ENCODE measurements at regions not wholly inside any gene's neighbourhood (a gene's known extent, or its start where the extent isn't known, plus 50 kb on each side); places are given as distances from the start of the nearest gene placed in this dataset.

DNA sequence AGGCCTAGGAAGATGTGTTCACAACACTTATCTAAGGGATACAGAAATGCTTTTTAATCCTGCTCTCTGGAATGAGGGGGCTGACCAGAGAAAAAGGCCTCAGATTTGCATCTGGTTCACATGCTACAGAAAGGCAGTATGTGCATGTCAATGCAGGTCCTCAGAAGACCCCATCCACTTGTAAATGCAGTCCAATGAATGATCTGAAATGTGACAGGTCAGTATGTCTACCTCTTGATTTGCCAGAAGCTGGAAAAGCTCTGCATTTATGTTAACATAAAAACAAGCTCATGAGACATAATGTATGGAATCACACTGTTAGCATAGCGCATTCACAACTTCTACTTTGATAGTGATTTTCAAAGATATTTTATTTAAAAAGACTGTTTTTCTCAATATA, 367.4 kb upstream of the CHORDC1 start:
- DNase-seq (ENCODE audit: low spot score) = no peak
- H3K4me3 ChIP-seq (ENCODE audit: low read depth, low read length, poor library complexity, severe bottlenecking) = no peak overlapping the region
- intact Hi-C loops (cut with micrococcal nuclease; ENCODE audit: unreplicated experiment) = no loop called here

DNA sequence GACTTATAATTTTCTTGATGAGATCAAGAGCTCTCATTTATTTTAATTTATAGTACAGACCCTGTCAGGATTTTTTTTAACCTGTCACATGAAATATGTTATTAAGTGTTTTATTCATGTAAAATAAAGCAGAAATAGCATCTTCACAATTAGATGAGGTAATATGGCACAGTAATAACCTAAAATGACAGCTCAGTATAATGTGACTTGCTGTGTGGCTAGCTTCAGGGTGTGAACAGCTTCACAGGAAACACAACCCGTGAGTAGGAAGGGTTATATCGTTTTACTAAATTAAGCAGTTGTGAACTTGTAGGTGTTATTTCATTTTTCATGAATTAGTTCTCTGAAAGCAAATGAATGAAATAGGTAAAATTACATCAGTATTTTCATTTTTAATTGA, 366.9 kb upstream of the CHORDC1 start:
- BruUV-seq (replicated peaks) = no TSS peak
- H3K4me1 ChIP-seq (ENCODE audit: insufficient read depth, low read length, poor library complexity, severe bottlenecking) = no peaks in the 10 kb centered on the region
- no peak overlapping the region for H3K27ac ChIP-seq (ENCODE audit: low read depth, low read length, poor library complexity, severe bottlenecking)
- H3K4me3 ChIP-seq (ENCODE audit: low read depth, low read length, poor library complexity, severe bottlenecking) = no peak overlapping the region
- TF ChIP-seq EZH2 (IDR thresholded peaks at IDR 0.05; ENCODE audit: borderline replicate concordance, low read depth, low read length, poor library complexity, severe bottlenecking) (no peak), CTCF (conservative IDR thresholded peaks at IDR 0.05; ENCODE audit: low read depth, low read length) (no peak)
- ChIA-PET CTCF (no interaction called here), POLR2A (ENCODE audit: low non-redundant PET) (no interaction called here)
- no peaks in the 10 kb centered on the region for H3K36me3 ChIP-seq (ENCODE audit: insufficient read depth, low read length, poor library complexity, severe bottlenecking)
- H3K27me3 ChIP-seq (replicated peaks; ENCODE audit: insufficient read depth, low read depth, low read length, poor library complexity) = no peaks in the 10 kb centered on the region
- no peak for DNase-seq (ENCODE audit: low spot score)
- intact Hi-C loops (cut with micrococcal nuclease; ENCODE audit: unreplicated experiment) = no loop called here
- H3K9me3 ChIP-seq (ENCODE audit: low read depth, low read length, poor library complexity, severe bottlenecking) = no peaks in the 10 kb centered on the region

More for the DNA sequence above, 367.4 kb upstream of the CHORDC1 start:
- ChIA-PET CTCF (no interaction called here), POLR2A (ENCODE audit: low non-redundant PET) (no interaction called here)
- no peaks in the 10 kb centered on the region for H3K27me3 ChIP-seq (replicated peaks; ENCODE audit: insufficient read depth, low read depth, low read length, poor library complexity)
- H3K36me3 ChIP-seq (ENCODE audit: insufficient read depth, low read length, poor library complexity, severe bottlenecking) = no peaks in the 10 kb centered on the region
- no peaks in the 10 kb centered on the region for H3K4me1 ChIP-seq (ENCODE audit: insufficient read depth, low read length, poor library complexity, severe bottlenecking)
- TF ChIP-seq CTCF (conservative IDR thresholded peaks at IDR 0.05; ENCODE audit: low read depth, low read length) (no peak), EZH2 (IDR thresholded peaks at IDR 0.05; ENCODE audit: borderline replicate concordance, low read depth, low read length, poor library complexity, severe bottlenecking) (no peak)
- no TSS peak for BruUV-seq (replicated peaks)
- no peaks in the 10 kb centered on the region for H3K9me3 ChIP-seq (ENCODE audit: low read depth, low read length, poor library complexity, severe bottlenecking)
- H3K27ac ChIP-seq (ENCODE audit: low read depth, low read length, poor library complexity, severe bottlenecking) = no peak overlapping the region

DNA sequence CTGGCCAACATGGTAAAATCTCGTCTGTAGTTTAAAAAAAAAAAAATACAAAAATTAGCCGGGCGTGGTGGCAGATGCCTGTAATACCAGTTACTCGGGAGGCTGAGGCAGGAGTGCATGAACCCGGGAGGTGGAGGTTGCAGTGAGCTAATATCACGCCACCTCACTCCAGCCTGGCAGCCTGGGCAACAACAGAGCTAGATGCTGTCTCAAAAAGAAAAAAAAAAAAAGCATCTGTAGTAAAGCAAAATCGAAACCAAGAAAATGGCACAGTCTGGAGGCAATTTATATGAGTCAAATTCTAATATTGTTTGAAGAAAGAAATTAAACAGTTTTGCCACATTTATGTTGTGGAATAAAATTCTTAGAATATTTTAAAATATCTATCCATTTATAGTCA, 365.0 kb upstream of the CHORDC1 start:
- H3K4me3 ChIP-seq (ENCODE audit: low read depth, low read length, poor library complexity, severe bottlenecking) = no peak overlapping the region
- H3K9me3 ChIP-seq (ENCODE audit: low read depth, low read length, poor library complexity, severe bottlenecking) = no peaks in the 10 kb centered on the region
- TF ChIP-seq EZH2 (IDR thresholded peaks at IDR 0.05; ENCODE audit: borderline replicate concordance, low read depth, low read length, poor library complexity, severe bottlenecking) = no peak
- no peak for TF ChIP-seq CTCF (conservative IDR thresholded peaks at IDR 0.05; ENCODE audit: low read depth, low read length)
- DNase-seq (ENCODE audit: low spot score) = no peak
- H3K4me1 ChIP-seq (ENCODE audit: insufficient read depth, low read length, poor library complexity, severe bottlenecking) = no peaks in the 10 kb centered on the region
- intact Hi-C loops (cut with micrococcal nuclease; ENCODE audit: unreplicated experiment) = no loop called here
- BruUV-seq (replicated peaks) = no TSS peak
- H3K27me3 ChIP-seq (replicated peaks; ENCODE audit: insufficient read depth, low read depth, low read length, poor library complexity) = no peaks in the 10 kb centered on the region
- ChIA-PET POLR2A (ENCODE audit: low non-redundant PET) (no interaction called here), CTCF (no interaction called here)
- H3K27ac ChIP-seq (ENCODE audit: low read depth, low read length, poor library complexity, severe bottlenecking) = no peak overlapping the region
- no peaks in the 10 kb centered on the region for H3K36me3 ChIP-seq (ENCODE audit: insufficient read depth, low read length, poor library complexity, severe bottlenecking)
